Astrocyte (in vitro differentiated cells and primary cell): ENCODE measurements at regions not wholly inside any gene's neighbourhood (a gene's known extent, or its start where the extent isn't known, plus 50 kb on each side); places are given as distances from the start of the nearest gene placed in this dataset.

ENCODE experiments used
- EZH2 ChIP-seq: IDR thresholded peaks from 2 replicates; pipeline ENCODE4 v1.6.1; 2012; ENCODE audit warnings: mild to moderate bottlenecking, low read length, inconsistent platforms; ENCODE audit not compliant: insufficient read depth
- TF ChIP-seq, protein P1 (sequence below): IDR thresholded peaks from 2 replicates; pipeline ENCODE4 v1.5.1; 2011; ENCODE audit warnings: low read depth, mild to moderate bottlenecking, inconsistent platforms, low read length, moderate library complexity; ENCODE audit not compliant: insufficient read depth

DNA sequence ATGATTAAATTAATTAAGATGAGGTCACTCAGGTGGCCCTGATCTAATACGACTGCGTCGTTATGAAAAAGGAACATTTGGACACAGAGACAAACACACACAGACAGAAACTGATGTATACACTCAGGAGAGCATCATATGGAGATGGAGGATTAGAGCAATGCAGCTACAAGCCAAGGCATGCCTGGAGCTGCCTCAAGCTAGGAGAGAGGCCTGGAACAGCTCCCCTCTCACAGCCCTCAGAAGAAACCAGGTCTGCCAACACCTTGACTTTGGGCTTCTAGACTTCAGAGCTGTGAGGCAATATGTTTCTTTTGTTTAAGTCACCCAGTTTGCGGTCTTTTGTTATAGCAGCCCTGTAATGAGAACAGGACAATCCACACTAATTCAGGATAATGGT, 318.9 kb downstream of the HS3ST3B1 start:
- TF ChIP-seq, protein P1, sequence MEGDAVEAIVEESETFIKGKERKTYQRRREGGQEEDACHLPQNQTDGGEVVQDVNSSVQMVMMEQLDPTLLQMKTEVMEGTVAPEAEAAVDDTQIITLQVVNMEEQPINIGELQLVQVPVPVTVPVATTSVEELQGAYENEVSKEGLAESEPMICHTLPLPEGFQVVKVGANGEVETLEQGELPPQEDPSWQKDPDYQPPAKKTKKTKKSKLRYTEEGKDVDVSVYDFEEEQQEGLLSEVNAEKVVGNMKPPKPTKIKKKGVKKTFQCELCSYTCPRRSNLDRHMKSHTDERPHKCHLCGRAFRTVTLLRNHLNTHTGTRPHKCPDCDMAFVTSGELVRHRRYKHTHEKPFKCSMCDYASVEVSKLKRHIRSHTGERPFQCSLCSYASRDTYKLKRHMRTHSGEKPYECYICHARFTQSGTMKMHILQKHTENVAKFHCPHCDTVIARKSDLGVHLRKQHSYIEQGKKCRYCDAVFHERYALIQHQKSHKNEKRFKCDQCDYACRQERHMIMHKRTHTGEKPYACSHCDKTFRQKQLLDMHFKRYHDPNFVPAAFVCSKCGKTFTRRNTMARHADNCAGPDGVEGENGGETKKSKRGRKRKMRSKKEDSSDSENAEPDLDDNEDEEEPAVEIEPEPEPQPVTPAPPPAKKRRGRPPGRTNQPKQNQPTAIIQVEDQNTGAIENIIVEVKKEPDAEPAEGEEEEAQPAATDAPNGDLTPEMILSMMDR = no peak
- TF ChIP-seq EZH2 = no peak
